ENCODE measurements at regions not wholly inside any gene's neighbourhood (a gene's known extent, or its start where the extent isn't known, plus 50 kb on each side); places are given as distances from the start of the nearest gene placed in this dataset.

DNA sequence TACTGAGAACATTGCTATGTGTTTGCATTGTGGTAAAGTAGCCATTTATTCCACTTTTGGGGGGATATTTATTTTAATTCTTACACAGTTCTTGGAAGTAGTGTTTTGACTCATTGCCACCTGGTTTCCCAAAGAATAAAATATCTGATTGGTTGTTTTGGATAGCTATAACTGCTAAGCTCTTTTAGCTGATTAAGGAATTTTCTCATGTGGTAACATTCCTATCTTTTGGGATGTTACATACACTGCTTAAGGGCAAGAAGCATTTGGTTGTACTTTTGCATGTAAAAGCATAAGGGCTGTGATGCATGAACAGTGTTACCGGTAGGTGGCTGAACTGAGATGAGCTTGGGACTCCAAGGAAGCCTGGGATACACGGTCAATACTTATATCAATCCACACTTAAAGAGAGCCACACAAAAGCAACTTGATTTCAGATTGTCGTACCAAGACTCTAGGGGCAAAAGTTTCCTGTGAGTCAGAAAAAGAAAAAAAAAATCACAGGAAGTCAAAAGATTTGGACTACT lies 71.4 kb upstream of the PRKD1 start:
- no peak for TF ChIP-seq CTCF (IDR thresholded peaks at IDR 0.05)
- TF ChIP-seq EP300 (IDR thresholded peaks at IDR 0.05): no peak
- no peak for TF ChIP-seq POLR2A (IDR thresholded peaks at IDR 0.05)

All from ovary (tissue), 3 donors.